Astrocyte (in vitro differentiated cells and primary cell): ENCODE measurements at regions not wholly inside any gene's neighbourhood (a gene's known extent, or its start where the extent isn't known, plus 50 kb on each side); places are given as distances from the start of the nearest gene placed in this dataset.

Source experiments
- DNase-seq: peaks from one replicate; pipeline ENCODE4 v3.0.0-alpha.2; 2010; ENCODE audit warnings: low read depth
- FAIRE-seq: peaks from 2 replicates; lab custom pipeline; 2011; peaks lifted over from hg19 to GRCh38; lab: Jason Lieb, UNC
- H2AFZ ChIP-seq: 2 replicates; pipeline ENCODE4 v1.6.0; 2012; ENCODE audit warnings: low read depth, low read length, inconsistent platforms
- H3K27ac ChIP-seq: 2 replicates; pipeline ENCODE4 v1.5.1; 2011; ENCODE audit warnings: low read depth, low read length, inconsistent platforms
- H3K27me3 ChIP-seq: 2 replicates; pipeline ENCODE4 v1.6.0; 2011; ENCODE audit warnings: low read length, inconsistent platforms; ENCODE audit not compliant: insufficient read depth
- H3K36me3 ChIP-seq: 2 replicates; pipeline ENCODE4 v1.5.1; 2011; ENCODE audit warnings: low read length, inconsistent platforms; ENCODE audit not compliant: insufficient read depth
- H3K4me1 ChIP-seq: 2 replicates; pipeline ENCODE4 v1.5.1; 2011; ENCODE audit warnings: low read length, inconsistent platforms; ENCODE audit not compliant: insufficient read depth
- H3K4me2 ChIP-seq: 2 replicates; pipeline ENCODE4 v1.6.0; 2012; ENCODE audit warnings: low read length, inconsistent platforms
- H3K4me3 ChIP-seq: 2 replicates; pipeline ENCODE4 v1.5.1; 2011; ENCODE audit warnings: low read depth, mild to moderate bottlenecking, low read length, inconsistent platforms; ENCODE audit not compliant: insufficient read depth
- H3K79me2 ChIP-seq: 2 replicates; pipeline ENCODE4 v1.6.0; 2012; ENCODE audit warnings: mild to moderate bottlenecking, low read length, inconsistent platforms; ENCODE audit not compliant: insufficient read depth
- H3K9ac ChIP-seq: 2 replicates; pipeline ENCODE4 v1.6.0; 2012; ENCODE audit warnings: mild to moderate bottlenecking, low read length, inconsistent platforms
- H3K9me3 ChIP-seq: 2 replicates; pipeline ENCODE4 v1.5.1; 2012; ENCODE audit warnings: low read depth, mild to moderate bottlenecking, low read length, inconsistent platforms; ENCODE audit not compliant: insufficient read depth
- H4K20me1 ChIP-seq: 2 replicates; pipeline ENCODE4 v1.6.0; 2012; ENCODE audit warnings: low read length, inconsistent platforms; ENCODE audit not compliant: insufficient read depth
- H3K27ac Mint-ChIP-seq: one replicate; pipeline ENCODE4 v1.8.0; 2021; ENCODE audit warnings: mild to moderate bottlenecking, mixed read lengths; ENCODE audit not compliant: unreplicated experiment
- H3K27me3 Mint-ChIP-seq: one replicate; pipeline ENCODE4 v1.8.0; 2021; ENCODE audit warnings: low read depth, mixed read lengths; ENCODE audit not compliant: unreplicated experiment
- H3K36me3 Mint-ChIP-seq: one replicate; pipeline ENCODE4 v1.8.0; 2021; ENCODE audit warnings: low read depth, mixed read lengths; ENCODE audit not compliant: unreplicated experiment
- H3K4me1 Mint-ChIP-seq: one replicate; pipeline ENCODE4 v1.8.0; 2021; ENCODE audit warnings: low read depth, mixed read lengths; ENCODE audit not compliant: unreplicated experiment
- H3K4me3 Mint-ChIP-seq: one replicate; pipeline ENCODE4 v1.8.0; 2021; ENCODE audit warnings: mild to moderate bottlenecking, moderate library complexity, mixed read lengths; ENCODE audit not compliant: unreplicated experiment
- H3K9me3 Mint-ChIP-seq: one replicate; pipeline ENCODE4 v1.8.0; 2021; ENCODE audit warnings: mild to moderate bottlenecking, mixed read lengths; ENCODE audit not compliant: unreplicated experiment
- EZH2 ChIP-seq: IDR thresholded peaks from 2 replicates; pipeline ENCODE4 v1.6.1; 2012; ENCODE audit warnings: mild to moderate bottlenecking, low read length, inconsistent platforms; ENCODE audit not compliant: insufficient read depth
- TF ChIP-seq, protein P1 (sequence below): IDR thresholded peaks from 2 replicates; pipeline ENCODE4 v1.5.1; 2011; ENCODE audit warnings: low read depth, mild to moderate bottlenecking, inconsistent platforms, low read length, moderate library complexity; ENCODE audit not compliant: insufficient read depth

DNA sequence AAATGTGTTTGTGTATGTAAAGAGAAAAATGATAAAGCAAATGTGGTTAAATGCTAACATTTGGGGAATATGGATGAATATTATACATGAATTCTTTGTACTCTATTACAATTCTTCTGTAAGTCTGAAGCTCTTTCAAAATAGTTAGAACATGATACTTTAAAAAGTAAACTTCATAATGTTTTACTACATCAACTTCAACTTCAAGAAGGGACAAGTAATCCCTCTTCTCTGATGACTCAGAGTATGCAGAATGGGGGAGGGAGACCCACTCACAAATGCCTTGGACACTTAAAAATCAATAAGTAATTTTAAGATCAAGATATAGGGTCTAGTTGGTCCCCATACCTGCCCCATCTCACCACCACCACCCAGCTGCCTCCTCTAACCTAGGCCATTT lies 162.4 kb downstream of the ESM1 start:
- no peak overlapping the region for H3K9ac ChIP-seq
- H3K4me1 Mint-ChIP-seq: peaks cover 9% of the 10 kb centered on the region
- peaks cover 3% of the 10 kb centered on the region for H3K9me3 ChIP-seq
- H3K4me3 ChIP-seq: no peak overlapping the region
- no peak overlapping the region for H2AFZ ChIP-seq
- H3K4me2 ChIP-seq: no peak overlapping the region
- H4K20me1 ChIP-seq: no peaks in the 10 kb centered on the region
- H3K4me1 ChIP-seq: peaks cover 3% of the 10 kb centered on the region
- no peaks in the 10 kb centered on the region for H3K27me3 ChIP-seq
- no peak overlapping the region for H3K27ac Mint-ChIP-seq
- H3K79me2 ChIP-seq: no peaks in the 10 kb centered on the region
- H3K27ac ChIP-seq: no peak overlapping the region
- H3K27me3 Mint-ChIP-seq: no peaks in the 10 kb centered on the region
- peaks cover 3% of the 10 kb centered on the region for H3K9me3 Mint-ChIP-seq
- H3K36me3 ChIP-seq: no peaks in the 10 kb centered on the region
- TF ChIP-seq EZH2: no peak
- TF ChIP-seq, protein P1, sequence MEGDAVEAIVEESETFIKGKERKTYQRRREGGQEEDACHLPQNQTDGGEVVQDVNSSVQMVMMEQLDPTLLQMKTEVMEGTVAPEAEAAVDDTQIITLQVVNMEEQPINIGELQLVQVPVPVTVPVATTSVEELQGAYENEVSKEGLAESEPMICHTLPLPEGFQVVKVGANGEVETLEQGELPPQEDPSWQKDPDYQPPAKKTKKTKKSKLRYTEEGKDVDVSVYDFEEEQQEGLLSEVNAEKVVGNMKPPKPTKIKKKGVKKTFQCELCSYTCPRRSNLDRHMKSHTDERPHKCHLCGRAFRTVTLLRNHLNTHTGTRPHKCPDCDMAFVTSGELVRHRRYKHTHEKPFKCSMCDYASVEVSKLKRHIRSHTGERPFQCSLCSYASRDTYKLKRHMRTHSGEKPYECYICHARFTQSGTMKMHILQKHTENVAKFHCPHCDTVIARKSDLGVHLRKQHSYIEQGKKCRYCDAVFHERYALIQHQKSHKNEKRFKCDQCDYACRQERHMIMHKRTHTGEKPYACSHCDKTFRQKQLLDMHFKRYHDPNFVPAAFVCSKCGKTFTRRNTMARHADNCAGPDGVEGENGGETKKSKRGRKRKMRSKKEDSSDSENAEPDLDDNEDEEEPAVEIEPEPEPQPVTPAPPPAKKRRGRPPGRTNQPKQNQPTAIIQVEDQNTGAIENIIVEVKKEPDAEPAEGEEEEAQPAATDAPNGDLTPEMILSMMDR: no peak
- peaks cover 2% of the 10 kb centered on the region for H3K36me3 Mint-ChIP-seq
- H3K4me3 Mint-ChIP-seq: no peak overlapping the region
- FAIRE-seq: no peak
- DNase-seq: no peak

DNA sequence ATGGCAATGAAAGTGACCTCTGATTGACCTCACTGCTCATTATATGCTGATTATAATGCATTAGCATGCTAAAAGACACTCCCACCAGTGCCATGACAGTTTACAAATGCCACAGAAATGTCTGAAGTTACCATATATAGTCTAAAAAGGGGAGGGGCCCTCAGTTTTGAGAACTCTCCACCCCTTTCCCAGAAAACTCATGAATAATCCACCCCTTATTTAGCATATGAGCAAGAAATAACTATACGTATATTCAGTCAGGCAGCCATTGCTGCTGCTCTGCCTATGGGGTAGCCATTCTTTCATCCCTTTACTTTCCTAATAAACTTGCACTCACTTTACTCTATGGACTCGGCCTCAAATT lies 163.1 kb downstream of the ESM1 start:
- Histone ChIP-seq H3K27me3 (no peaks in the 10 kb centered on the region), H3K27ac (no peak overlapping the region), H3K4me1 (peaks cover 3% of the 10 kb centered on the region), H3K4me2 (no peak overlapping the region), H4K20me1 (no peaks in the 10 kb centered on the region), H2AFZ (no peak overlapping the region), H3K9ac (no peak overlapping the region), H3K9me3 (peaks cover 2% of the 10 kb centered on the region), H3K4me3 (no peak overlapping the region), H3K79me2 (no peaks in the 10 kb centered on the region), H3K36me3 (no peaks in the 10 kb centered on the region)
- TF ChIP-seq, protein P1: no peak
- TF ChIP-seq EZH2: no peak
- peaks cover 2% of the 10 kb centered on the region for H3K36me3 Mint-ChIP-seq
- no peak for DNase-seq
- H3K4me3 Mint-ChIP-seq: no peak overlapping the region
- peaks cover 9% of the 10 kb centered on the region for H3K4me1 Mint-ChIP-seq
- H3K9me3 Mint-ChIP-seq: peaks cover 3% of the 10 kb centered on the region
- H3K27me3 Mint-ChIP-seq: no peaks in the 10 kb centered on the region
- no peak overlapping the region for H3K27ac Mint-ChIP-seq
- no peak for FAIRE-seq

DNA sequence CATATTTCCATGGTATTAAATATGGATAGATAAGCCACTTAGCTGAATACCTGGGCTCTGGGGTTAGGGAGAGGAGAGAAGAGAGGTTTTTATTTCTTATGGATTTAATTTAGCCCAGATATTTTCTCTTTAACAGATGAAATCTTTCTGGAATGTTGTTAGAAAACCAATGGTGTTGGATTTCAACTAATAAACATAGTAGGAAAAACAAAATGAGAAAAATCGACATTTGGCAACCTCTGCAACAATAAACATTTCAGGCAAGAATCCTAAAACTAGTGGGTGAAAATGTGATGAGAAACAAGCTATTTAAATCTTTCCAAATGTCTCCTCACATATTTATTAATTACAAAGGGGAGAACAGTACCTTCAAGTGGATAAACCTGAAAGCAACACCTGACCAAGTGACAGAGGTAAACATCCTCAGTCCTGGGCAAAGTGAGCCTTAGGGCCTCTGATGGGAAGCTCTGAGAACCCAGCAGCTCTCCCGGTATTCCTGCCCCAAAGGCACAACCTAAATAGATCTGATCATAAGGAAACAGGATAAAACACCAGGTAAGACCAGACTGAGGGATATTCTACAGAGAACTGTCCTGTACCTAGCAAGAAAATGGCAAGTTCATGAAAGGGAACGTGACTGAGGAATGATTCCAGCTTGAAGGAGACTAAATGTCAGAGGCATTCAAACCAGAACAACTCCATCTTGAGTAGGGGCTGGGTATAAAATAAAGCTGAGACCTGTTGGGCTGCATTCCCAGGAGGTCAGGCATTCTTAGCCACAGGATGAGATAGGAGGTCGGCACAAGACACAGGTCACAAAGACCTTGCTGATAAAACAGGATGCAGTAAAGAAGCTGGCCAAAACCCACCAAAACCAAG lies 163.7 kb downstream of the ESM1 start:
- Histone ChIP-seq H3K27me3 (no peaks in the 10 kb centered on the region), H4K20me1 (no peaks in the 10 kb centered on the region), H3K4me3 (no peak overlapping the region), H2AFZ (no peak overlapping the region), H3K27ac (no peak overlapping the region), H3K36me3 (no peaks in the 10 kb centered on the region), H3K9ac (no peak overlapping the region), H3K4me2 (no peak overlapping the region), H3K79me2 (no peaks in the 10 kb centered on the region), H3K4me1 (peaks cover 3% of the 10 kb centered on the region), H3K9me3 (no peaks in the 10 kb centered on the region)
- Mint-ChIP-seq H3K4me3 (no peak overlapping the region), H3K9me3 (no peaks in the 10 kb centered on the region), H3K27me3 (no peaks in the 10 kb centered on the region), H3K36me3 (peaks cover 2% of the 10 kb centered on the region), H3K4me1 (peaks cover 9% of the 10 kb centered on the region), H3K27ac (no peak overlapping the region)
- TF ChIP-seq EZH2: no peak
- TF ChIP-seq, protein P1: no peak
- no peak for DNase-seq
- no peak for FAIRE-seq
